ENCODE measurements at regions not wholly inside any gene's neighbourhood (a gene's known extent, or its start where the extent isn't known, plus 50 kb on each side); places are given as distances from the start of the nearest gene placed in this dataset.

GRCh38 chr6:103268335-103268734 is 1591.4 kb downstream of the HACE1 start:
- ChIA-PET SMC1A (ENCODE audit: uncharacterized antibody, unreplicated experiment) (interaction anchor here (0.7 to 0.9 kb wide), 2 partner anchors 141 to 723 kb away, joined by 3 read pairs; no protein-coding TSS in a partner anchor), RAD21 (ENCODE audit: unreplicated experiment) (interaction anchor here (1.0 to 1.6 kb wide), 2 partner anchors 90 to 134 kb away, joined by 3 read pairs; no protein-coding TSS in a partner anchor), CTCF (interaction anchor here (0.7 to 11.5 kb wide), 2 partner anchors 61 to 145 kb away, joined by 3 to 73 read pairs; no protein-coding TSS in a partner anchor), POLR2A (no interaction called here)
- intact Hi-C loops (cut with micrococcal nuclease; ENCODE audit: unreplicated experiment): no loop called here
- Histone ChIP-seq H3K4me3 (no peak overlapping the region), H3K27ac (ENCODE audit: control insufficient read depth, insufficient read depth) (no peak overlapping the region), H3K4me1 (ENCODE audit: control insufficient read depth, insufficient read depth, low read length) (no peaks in the 10 kb centered on the region), H3K36me3 (ENCODE audit: control insufficient read depth in 2 of 2, insufficient read depth in 2 of 2, low read length in 1 of 2) (no peaks in the 10 kb centered on the region), H3K79me2 (ENCODE audit: control insufficient read depth, insufficient read depth, low read length) (no peaks in the 10 kb centered on the region), H3K9me3 (replicated peaks; ENCODE audit: control insufficient read depth, insufficient read depth, low read length) (no peaks in the 10 kb centered on the region), H3K4me2 (ENCODE audit: control insufficient read depth, insufficient read depth) (no peak overlapping the region), H3K27me3 (replicated peaks in 1 of 2; ENCODE audit: control insufficient read depth in 2 of 2, insufficient read depth in 2 of 2, low read length in 1 of 2) (no peaks in the 10 kb centered on the region), H2AFZ (ENCODE audit: control insufficient read depth, low read depth, low read length) (no peak overlapping the region), H4K20me1 (ENCODE audit: control insufficient read depth, insufficient read depth) (no peaks in the 10 kb centered on the region), H3K9ac (ENCODE audit: control insufficient read depth, insufficient read depth, low read length) (no peak overlapping the region)
- TF ChIP-seq EED (IDR thresholded peaks at IDR 0.05; ENCODE audit: low read depth) (no peak), ETV6 (conservative IDR thresholded peaks at IDR 0.05 in 1 of 2, IDR thresholded peaks at IDR 0.05 in 1 of 2; ENCODE audit: borderline replicate concordance in 1 of 2, low read depth in 1 of 2) (no peak), TCF7 (IDR thresholded peaks at IDR 0.05; ENCODE audit: borderline replicate concordance) (no peak)
- BruUV-seq (replicated peaks): no TSS peak
- in situ Hi-C loops (cut with MboI): no loop called here
- FAIRE-seq (no peak), DNase-seq (ENCODE audit: low read depth, low spot score) (no peak), ATAC-seq (no peak)
- WGBS (ENCODE audit: insufficient coverage, insufficient replicate concordance, low lambda C conversion rate, missing lambda C conversion rate): 0% methylated on average over 2 of the region's 2 CpGs

GRCh38 chr6:103264020-103264419 is 1595.7 kb downstream of the HACE1 start:
- in situ Hi-C loops (cut with MboI): no loop called here
- DNase-seq (ENCODE audit: low read depth, low spot score): no peak

More at GRCh38 chr6:103264020-103264419, 1595.7 kb downstream of the HACE1 start:
- ATAC-seq: no peak
- Histone ChIP-seq H3K9me3 (replicated peaks; ENCODE audit: control insufficient read depth, insufficient read depth, low read length) (no peaks in the 10 kb centered on the region), H3K27ac (ENCODE audit: control insufficient read depth, insufficient read depth) (no peak overlapping the region), H3K79me2 (ENCODE audit: control insufficient read depth, insufficient read depth, low read length) (no peaks in the 10 kb centered on the region), H2AFZ (ENCODE audit: control insufficient read depth, low read depth, low read length) (no peak overlapping the region), H3K4me2 (ENCODE audit: control insufficient read depth, insufficient read depth) (no peak overlapping the region), H3K27me3 (replicated peaks in 1 of 2; ENCODE audit: control insufficient read depth in 2 of 2, insufficient read depth in 2 of 2, low read length in 1 of 2) (no peaks in the 10 kb centered on the region), H3K9ac (ENCODE audit: control insufficient read depth, insufficient read depth, low read length) (no peak overlapping the region), H3K4me1 (ENCODE audit: control insufficient read depth, insufficient read depth, low read length) (no peaks in the 10 kb centered on the region), H3K4me3 (no peak overlapping the region), H3K36me3 (ENCODE audit: control insufficient read depth in 2 of 2, insufficient read depth in 2 of 2, low read length in 1 of 2) (no peaks in the 10 kb centered on the region), H4K20me1 (ENCODE audit: control insufficient read depth, insufficient read depth) (no peaks in the 10 kb centered on the region)
- intact Hi-C loops (cut with micrococcal nuclease; ENCODE audit: unreplicated experiment): no loop called here
- FAIRE-seq: no peak
- CTCF ChIA-PET: no interaction called here
- SMC1A ChIA-PET (ENCODE audit: uncharacterized antibody, unreplicated experiment): interaction anchor here (1.0 kb wide), 1 partner anchor 140 kb away, joined by 4 read pairs; no protein-coding TSS in a partner anchor
- TF ChIP-seq MYB (IDR thresholded peaks at IDR 0.05; ENCODE audit: borderline replicate concordance, low read depth, low read length) (no peak), FOXM1 (IDR thresholded peaks at IDR 0.05; ENCODE audit: low read depth, low read length) (no peak), PAX5 (IDR thresholded peaks at IDR 0.05; ENCODE audit: borderline replicate concordance, low read depth, low read length) (no peak), POU2F2 (IDR thresholded peaks at IDR 0.05; ENCODE audit: borderline replicate concordance, low read depth, low read length) (no peak), NFYA (IDR thresholded peaks at IDR 0.05; ENCODE audit: borderline replicate concordance, low read depth, low read length) (no peak), ASH2L (IDR thresholded peaks at IDR 0.05; ENCODE audit: borderline replicate concordance, low read depth) (no peak), SMAD1 (IDR thresholded peaks at IDR 0.05; ENCODE audit: low read depth, partially characterized antibody) (no peak), ZNF24 (IDR thresholded peaks at IDR 0.05) (no peak), MXI1 (IDR thresholded peaks at IDR 0.05; ENCODE audit: low read depth, low read length) (no peak), YY1 (IDR thresholded peaks at IDR 0.05; ENCODE audit: low read depth, low read length) (no peak), JUND (IDR thresholded peaks at IDR 0.05; ENCODE audit: low read depth, low read length) (no peak), TBL1XR1 (IDR thresholded peaks at IDR 0.05; ENCODE audit: low read depth, low read length) (no peak), HCFC1 (IDR thresholded peaks at IDR 0.05; ENCODE audit: low read length) (no peak)
- POLR2A ChIA-PET: no interaction called here
- 14% methylated on average over 9 of the region's 9 CpGs for WGBS (ENCODE audit: insufficient coverage, insufficient replicate concordance, low lambda C conversion rate, missing lambda C conversion rate)
- RAD21 ChIA-PET (ENCODE audit: unreplicated experiment): no interaction called here
- BruUV-seq (replicated peaks): no TSS peak
